ENCODE measurements at regions not wholly inside any gene's neighbourhood (a gene's known extent, or its start where the extent isn't known, plus 50 kb on each side); places are given as distances from the start of the nearest gene placed in this dataset.

- dilution Hi-C loops (cut with MboI; ENCODE audit: extremely low pct_ligation_motif_present, low sequenced_read_pairs) (no loop called here), intact Hi-C loops (cut with micrococcal nuclease) (loop anchor here (10.0 kb wide), 1 partner anchor 585 kb away; no protein-coding TSS in a partner anchor)
- TF ChIP-seq MAX (IDR thresholded peaks at IDR 0.05; ENCODE audit: insufficient read depth, insufficient read length) (no peak), FOS (IDR thresholded peaks at IDR 0.05; ENCODE audit: borderline replicate concordance, insufficient read depth, low read length) (no peak), GATA2 (IDR thresholded peaks at IDR 0.05; ENCODE audit: insufficient read depth, insufficient read length, low read depth, low read length) (no peak), POLR2AphosphoS5 (IDR thresholded peaks at IDR 0.05; ENCODE audit: insufficient read depth, low read depth, low read length) (no peak), MYC (IDR thresholded peaks at IDR 0.05; ENCODE audit: low read depth, low read length) (no peak), EZH2 (IDR thresholded peaks at IDR 0.05; ENCODE audit: borderline replicate concordance, low read depth, low read length, severe bottlenecking) (no peak), POLR2A (IDR thresholded peaks at IDR 0.05; ENCODE audit: low read depth, low read length) (no peak), JUN (IDR thresholded peaks at IDR 0.05; ENCODE audit: borderline replicate concordance, insufficient read depth, insufficient read length, low read depth) (no peak)
- TF ChIP-seq, protein P1, sequence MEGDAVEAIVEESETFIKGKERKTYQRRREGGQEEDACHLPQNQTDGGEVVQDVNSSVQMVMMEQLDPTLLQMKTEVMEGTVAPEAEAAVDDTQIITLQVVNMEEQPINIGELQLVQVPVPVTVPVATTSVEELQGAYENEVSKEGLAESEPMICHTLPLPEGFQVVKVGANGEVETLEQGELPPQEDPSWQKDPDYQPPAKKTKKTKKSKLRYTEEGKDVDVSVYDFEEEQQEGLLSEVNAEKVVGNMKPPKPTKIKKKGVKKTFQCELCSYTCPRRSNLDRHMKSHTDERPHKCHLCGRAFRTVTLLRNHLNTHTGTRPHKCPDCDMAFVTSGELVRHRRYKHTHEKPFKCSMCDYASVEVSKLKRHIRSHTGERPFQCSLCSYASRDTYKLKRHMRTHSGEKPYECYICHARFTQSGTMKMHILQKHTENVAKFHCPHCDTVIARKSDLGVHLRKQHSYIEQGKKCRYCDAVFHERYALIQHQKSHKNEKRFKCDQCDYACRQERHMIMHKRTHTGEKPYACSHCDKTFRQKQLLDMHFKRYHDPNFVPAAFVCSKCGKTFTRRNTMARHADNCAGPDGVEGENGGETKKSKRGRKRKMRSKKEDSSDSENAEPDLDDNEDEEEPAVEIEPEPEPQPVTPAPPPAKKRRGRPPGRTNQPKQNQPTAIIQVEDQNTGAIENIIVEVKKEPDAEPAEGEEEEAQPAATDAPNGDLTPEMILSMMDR (IDR thresholded peaks at IDR 0.05; ENCODE audit: extremely low read depth in 1 of 2, insufficient read depth in 1 of 2, low read depth in 1 of 2, low read length in 2 of 2) = no peak
- Histone ChIP-seq H3K4me3 (replicated peaks in 1 of 3; ENCODE audit: insufficient read depth in 1 of 3, low read depth in 1 of 3, low read length in 3 of 3) (no peak overlapping the region), H4K20me1 (replicated peaks; ENCODE audit: control insufficient read depth, extremely low read depth, insufficient read depth, low read length) (no peaks in the 10 kb centered on the region), H3K9ac (replicated peaks; ENCODE audit: extremely low read depth, insufficient read depth, low read length) (no peak overlapping the region), H3K4me2 (ENCODE audit: insufficient read depth, low read length) (no peak overlapping the region), H3K4me1 (ENCODE audit: control insufficient read depth, extremely low read depth, insufficient read depth, low read length) (no peaks in the 10 kb centered on the region), H3K27me3 (ENCODE audit: control insufficient read depth in 2 of 2, insufficient read depth in 2 of 2, low read length in 2 of 2) (no peaks in the 10 kb centered on the region), H2AFZ (ENCODE audit: low read depth, low read length) (no peak overlapping the region), H3K36me3 (ENCODE audit: control insufficient read depth in 2 of 2, extremely low read depth in 1 of 2, insufficient read depth in 2 of 2, low read length in 2 of 2) (no peaks in the 10 kb centered on the region), H3K27ac (ENCODE audit: insufficient read depth, low read depth, low read length) (no peak overlapping the region), H3K79me2 (ENCODE audit: control insufficient read depth, insufficient read depth, low read length) (no peaks in the 10 kb centered on the region), H3K9me3 (replicated peaks; ENCODE audit: control insufficient read depth, insufficient read depth, low read length) (no peaks in the 10 kb centered on the region), H3K9me1 (replicated peaks; ENCODE audit: control insufficient read depth, extremely low read depth, insufficient read depth, low read length) (no peaks in the 10 kb centered on the region)
- no TSS peak for BruUV-seq (replicated peaks)
- DNase-seq (ENCODE audit: low read depth, low spot score) = no peak
- ChIA-PET POLR2A (no interaction called here), CTCF (interaction anchor here (1.1 to 1.5 kb wide), 2 partner anchors 9 to 237 kb away, joined by 3 to 5 read pairs; no protein-coding TSS in a partner anchor)
- no peak for FAIRE-seq
These were observed 132.3 kb upstream of the MB21D2 start for GRCh38 chr3:193049935-193050334.
